ENCODE measurements at regions not wholly inside any gene's neighbourhood (a gene's known extent, or its start where the extent isn't known, plus 50 kb on each side); places are given as distances from the start of the nearest gene placed in this dataset.
"Not testable (repeated sequence)": the region's sequence is repeated elsewhere in the genome, so short reads cannot be mapped to it uniquely, and the experiment has no call there.

GRCh38 chr16:88148682-88149081 is 197.4 kb downstream of the BANP start:
- not testable (repeated sequence) for DNase-seq

GRCh38 chr16:88149158-88149603 is 197.9 kb downstream of the BANP start:
- not testable (repeated sequence) for DNase-seq

- DNase-seq, result not testable (repeated sequence)
These were observed 198.4 kb downstream of the BANP start for GRCh38 chr16:88149663-88150062.

GRCh38 chr16:88150456-88151128 is 199.4 kb downstream of the BANP start:
- DNase-seq, result not testable (repeated sequence)

GRCh38 chr16:88151129-88151499 is 199.9 kb downstream of the BANP start:
- not testable (repeated sequence) for DNase-seq

GRCh38 chr16:88151859-88152843 is 200.9 kb downstream of the BANP start:
- not testable (repeated sequence) for DNase-seq

- DNase-seq, result not testable (repeated sequence)
These were observed 201.6 kb downstream of the BANP start for GRCh38 chr16:88152879-88153278.

- DNase-seq, result not testable (repeated sequence)
These were observed 202.3 kb downstream of the BANP start for GRCh38 chr16:88153516-88153915.

GRCh38 chr16:88154886-88155285 is 203.7 kb downstream of the BANP start:
- not testable (repeated sequence) for DNase-seq

- not testable (repeated sequence) for DNase-seq
These were observed 204.4 kb downstream of the BANP start for GRCh38 chr16:88155681-88156080.

- not testable (repeated sequence) for DNase-seq
These were observed 205.5 kb downstream of the BANP start for GRCh38 chr16:88156640-88157283.

- not testable (repeated sequence) for DNase-seq
These were observed 206.5 kb downstream of the BANP start for GRCh38 chr16:88157686-88158085.

GRCh38 chr16:88158256-88159045 is 207.2 kb downstream of the BANP start:
- DNase-seq, result not testable (repeated sequence)

- DNase-seq, result not testable (repeated sequence)
These were observed 208.0 kb downstream of the BANP start for GRCh38 chr16:88159046-88159896.

GRCh38 chr16:88159897-88160335 is 208.7 kb downstream of the BANP start:
- DNase-seq, result not testable (repeated sequence)

GRCh38 chr16:88161191-88161590 is 210.0 kb downstream of the BANP start:
- DNase-seq, result not testable (repeated sequence)

GRCh38 chr16:88161623-88162275 is 210.5 kb downstream of the BANP start:
- not testable (repeated sequence) for DNase-seq

GRCh38 chr16:88162778-88163177 is 211.5 kb downstream of the BANP start:
- DNase-seq, result not testable (repeated sequence)

GRCh38 chr16:88164196-88165039 is 213.2 kb downstream of the BANP start:
- DNase-seq, result not testable (repeated sequence)
